ENCODE measurements at regions not wholly inside any gene's neighbourhood (a gene's known extent, or its start where the extent isn't known, plus 50 kb on each side); places are given as distances from the start of the nearest gene placed in this dataset.
"Not testable (repeated sequence)": the region's sequence is repeated elsewhere in the genome, so short reads cannot be mapped to it uniquely, and the experiment has no call there.

DNA sequence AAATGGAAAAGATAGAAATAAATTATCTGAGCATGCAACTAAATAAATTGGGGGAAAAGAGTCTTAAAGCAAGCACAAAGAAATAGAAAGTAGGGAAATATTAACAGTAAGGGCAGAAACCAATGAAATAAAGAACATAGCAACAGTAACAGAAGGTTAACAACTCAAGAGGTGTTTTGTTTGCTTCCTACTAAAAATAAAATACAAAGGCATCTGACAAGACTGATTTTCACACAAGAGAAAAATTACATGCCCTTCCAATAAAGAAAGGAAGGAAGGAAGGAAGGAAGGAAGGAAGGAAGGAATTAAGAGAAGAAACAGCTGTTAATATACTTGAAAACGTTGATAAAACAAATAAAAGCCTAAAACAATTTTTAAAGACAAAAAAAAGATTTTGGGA lies 240.2 kb downstream of the SEC16B start:
- DNase-seq (ENCODE audit: low read depth, low spot score): no peak

- no peak for DNase-seq (ENCODE audit: low read depth, low spot score)
These were observed 246.3 kb downstream of the SEC16B start for GRCh38 chr1:177723533-177723932.

DNA sequence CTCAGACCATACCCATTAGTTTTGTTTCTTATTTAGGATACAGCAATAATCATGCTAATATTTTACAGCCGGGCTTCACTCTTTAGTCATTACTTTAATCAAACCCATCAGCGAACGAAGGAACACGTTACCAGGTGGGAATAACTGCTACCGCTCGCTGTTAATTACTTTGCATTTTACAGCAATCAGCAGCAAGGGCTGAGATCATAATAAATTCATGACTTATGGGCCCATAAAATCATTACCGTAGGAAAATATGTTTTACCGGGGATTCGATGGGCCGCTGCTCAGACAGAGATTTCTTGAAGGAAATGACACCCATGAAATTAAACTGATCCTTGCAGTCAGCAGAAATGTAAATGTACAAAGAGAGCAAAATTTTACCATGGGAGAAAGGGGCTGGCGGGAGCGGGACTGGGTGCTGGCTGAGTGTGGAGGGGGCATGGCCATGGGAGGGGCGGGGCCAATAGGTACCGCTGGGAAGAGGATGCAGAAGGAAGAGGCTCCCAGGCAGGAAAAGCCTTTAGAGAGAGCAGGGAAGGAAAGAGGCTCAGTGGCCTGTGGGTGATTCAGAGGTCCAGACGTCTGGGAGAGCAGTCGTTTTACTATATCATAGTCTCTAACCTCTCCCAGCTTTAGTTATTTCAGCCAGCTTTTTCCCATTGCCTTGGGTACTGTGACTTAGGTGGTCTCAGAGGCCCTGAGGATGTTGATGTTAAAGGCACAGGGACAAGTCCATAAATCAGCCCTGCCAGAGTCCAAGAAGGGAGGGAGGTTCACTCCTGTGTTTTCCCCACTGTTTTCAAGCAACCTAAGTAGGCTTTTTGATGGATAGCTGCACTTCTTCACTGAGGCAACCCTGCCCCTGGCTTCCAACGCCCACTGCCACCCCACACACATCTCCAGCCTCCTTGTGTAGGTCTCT lies 258.9 kb downstream of the SEC16B start:
- DNase-seq (ENCODE audit: low read depth, low spot score): no peak

DNA sequence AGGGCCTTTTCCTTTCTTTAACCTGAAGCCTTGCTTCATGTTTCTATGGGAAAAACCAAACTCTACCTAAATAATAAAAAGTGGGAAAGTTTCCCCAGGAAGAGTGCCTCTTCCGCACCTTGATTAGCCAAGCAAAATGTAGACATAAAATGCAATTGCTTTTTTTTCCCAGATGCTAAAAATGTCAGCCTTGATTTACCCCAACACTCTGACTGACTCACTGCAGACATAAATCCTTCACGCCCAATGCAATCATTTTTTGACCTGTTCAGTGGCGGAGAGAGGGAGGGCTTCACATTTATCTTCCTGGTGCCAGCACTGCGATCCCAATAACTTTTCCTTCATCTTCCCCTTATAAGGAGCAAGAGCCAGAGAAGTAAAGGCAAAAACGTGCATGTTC lies 261.5 kb downstream of the SEC16B start:
- no peak for DNase-seq (ENCODE audit: low read depth, low spot score)

GRCh38 chr1:177706977-177707376 lies 262.9 kb downstream of the SEC16B start:
- DNase-seq (ENCODE audit: low read depth, low spot score): no peak

- no peak for DNase-seq (ENCODE audit: low read depth, low spot score)
These were observed 264.0 kb downstream of the SEC16B start for GRCh38 chr1:177705839-177706238.

DNA sequence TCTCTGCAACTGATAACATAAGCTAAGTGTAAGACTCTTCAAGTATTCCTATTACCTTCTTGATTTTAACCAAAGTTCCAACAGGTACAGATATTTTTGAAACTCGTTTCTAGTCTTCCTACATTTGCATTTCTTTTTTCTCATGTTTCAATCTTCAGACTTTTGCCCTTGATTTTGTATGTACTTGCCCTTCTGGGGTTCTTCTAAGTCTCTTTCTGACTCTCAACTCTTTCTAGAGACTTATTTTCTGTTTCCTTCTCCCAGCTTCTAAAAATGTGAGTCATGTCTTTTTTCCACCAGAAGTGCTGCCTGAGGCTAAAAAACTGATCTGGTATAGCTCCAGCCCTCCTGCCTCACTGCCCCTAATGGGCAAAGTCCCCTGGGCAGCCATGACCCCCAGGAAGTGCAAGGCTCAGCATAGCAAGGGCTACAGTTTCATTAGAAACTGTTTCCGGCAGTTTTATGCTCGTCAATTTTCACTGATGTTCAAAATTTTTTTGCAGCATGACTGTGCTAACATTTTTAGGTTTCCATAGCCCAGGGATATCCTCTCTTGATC lies 265.9 kb downstream of the SEC16B start:
- peak; percentile 2 for DNase-seq (ENCODE audit: low read depth, low spot score)

DNA sequence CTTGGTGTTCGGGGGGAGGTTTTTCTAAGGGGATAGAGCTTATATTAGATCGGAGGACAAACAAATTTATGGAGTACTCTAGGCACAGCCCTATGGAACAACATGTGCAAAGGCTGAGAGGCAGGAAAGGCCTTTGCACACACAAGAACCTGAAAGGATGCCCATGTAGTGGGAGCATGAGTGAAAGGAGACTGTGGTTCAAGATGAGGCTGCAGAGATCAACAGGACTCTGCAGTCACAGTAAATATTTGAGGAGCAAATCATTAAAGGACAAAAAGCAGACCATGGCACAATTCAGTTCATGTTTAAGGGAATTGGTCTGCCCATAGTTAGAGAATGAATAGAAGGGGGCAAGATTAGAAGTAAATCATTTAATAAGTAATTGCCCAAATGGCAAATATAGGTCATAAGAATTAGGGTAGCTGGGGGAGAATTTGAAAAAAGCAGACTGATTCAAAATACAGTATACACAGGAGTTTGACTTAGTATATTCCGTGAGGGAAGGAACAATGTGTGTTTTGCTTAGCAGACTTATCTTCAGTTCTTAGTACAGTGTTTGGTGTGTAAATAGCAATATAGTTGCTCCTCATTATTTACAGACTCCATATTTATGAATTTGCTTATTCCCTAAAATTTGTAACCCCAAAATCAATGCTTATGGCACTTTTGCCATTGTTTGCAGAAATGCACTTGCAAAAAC lies 268.1 kb downstream of the SEC16B start:
- no peak for DNase-seq (ENCODE audit: low read depth, low spot score)

GRCh38 chr1:177700856-177701255 lies 269.0 kb downstream of the SEC16B start:
- DNase-seq (ENCODE audit: low read depth, low spot score): no peak

GRCh38 chr1:177690996-177691395 lies 278.9 kb downstream of the SEC16B start:
- no peak for DNase-seq (ENCODE audit: low read depth, low spot score)

GRCh38 chr1:177687544-177687943 lies 282.3 kb downstream of the SEC16B start:
- DNase-seq (ENCODE audit: low read depth, low spot score): no peak

- DNase-seq (ENCODE audit: low read depth, low spot score): no peak
These were observed 282.9 kb downstream of the SEC16B start for GRCh38 chr1:177686933-177687332.

DNA sequence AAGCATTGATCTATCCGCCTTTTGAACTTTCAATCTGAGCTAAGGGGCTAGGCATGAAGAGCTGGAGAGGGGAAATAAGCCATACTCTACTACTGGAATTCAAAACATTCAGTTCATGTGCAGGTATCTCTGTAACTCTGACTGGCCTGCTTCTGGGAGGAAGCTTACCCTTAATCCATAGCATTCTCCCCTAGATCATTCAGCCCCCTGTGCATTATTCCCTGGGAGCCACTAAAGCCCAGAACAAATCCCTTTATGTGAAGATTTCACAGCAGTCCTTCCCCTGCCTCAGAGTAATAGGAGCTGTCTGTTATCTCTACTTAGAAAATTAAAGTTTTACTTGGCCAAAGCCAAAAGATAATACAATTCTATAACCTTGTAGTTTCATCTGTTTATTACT lies 300.7 kb downstream of the SEC16B start:
- no peak for DNase-seq (ENCODE audit: low read depth, low spot score)

GRCh38 chr1:177665935-177666334 lies 303.9 kb downstream of the SEC16B start:
- DNase-seq (ENCODE audit: low read depth, low spot score): no peak

- DNase-seq (ENCODE audit: low read depth, low spot score): not testable (repeated sequence)
These were observed 305.1 kb downstream of the SEC16B start for GRCh38 chr1:177664742-177665141.

DNA sequence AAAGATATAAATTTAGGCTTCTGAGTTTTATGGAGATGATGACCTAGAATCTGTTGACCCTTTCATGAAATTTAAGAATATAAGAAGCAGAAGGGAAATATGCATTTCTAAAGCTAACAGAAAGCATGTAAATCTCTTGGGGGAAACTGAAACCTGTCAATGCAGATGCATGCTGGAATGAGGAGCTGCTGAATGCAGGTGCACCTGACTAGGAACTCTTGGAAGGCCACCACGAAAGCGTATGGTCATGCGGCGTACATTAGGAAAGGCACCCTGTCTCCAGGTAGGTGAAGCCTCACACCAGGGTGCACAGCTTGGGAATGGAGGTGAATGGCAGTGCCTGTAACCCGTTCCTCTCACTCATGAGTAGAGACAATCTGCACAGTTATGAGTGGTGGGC lies 309.7 kb downstream of the SEC16B start:
- no peak for DNase-seq (ENCODE audit: low read depth, low spot score)

- no peak for DNase-seq (ENCODE audit: low read depth, low spot score)
These were observed 310.6 kb downstream of the SEC16B start for GRCh38 chr1:177659281-177659680.

- no peak for DNase-seq (ENCODE audit: low read depth, low spot score)
These were observed 313.3 kb downstream of the SEC16B start for GRCh38 chr1:177656598-177656997.

- DNase-seq (ENCODE audit: low read depth, low spot score): no peak
These were observed 318.9 kb downstream of the SEC16B start for GRCh38 chr1:177650947-177651346.

DNA sequence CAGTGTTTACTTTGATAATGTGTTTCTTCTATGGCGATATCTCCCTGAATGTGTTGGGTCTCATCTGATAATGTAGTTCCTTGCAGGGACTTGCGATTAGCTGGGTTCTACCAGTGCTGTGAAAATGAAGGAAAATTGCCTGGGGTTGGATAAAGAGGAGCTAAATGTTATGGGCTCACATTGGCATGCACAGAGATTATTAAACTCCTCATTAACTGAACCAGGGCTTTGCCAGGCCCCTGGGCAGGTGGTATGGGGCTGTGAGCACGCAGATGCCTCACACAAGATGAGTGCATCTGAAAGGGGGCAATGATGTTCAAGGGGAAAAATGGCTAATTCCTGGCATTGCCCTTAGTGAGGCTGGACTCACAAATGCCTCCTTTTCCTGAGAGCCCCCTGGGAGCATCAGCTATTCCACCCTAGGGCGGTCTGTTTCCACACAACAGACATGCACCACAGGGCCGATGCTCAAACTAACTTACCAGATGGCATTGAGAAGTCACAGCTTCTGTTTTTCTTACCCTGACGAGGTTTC lies 321.1 kb downstream of the SEC16B start:
- no peak for DNase-seq (ENCODE audit: low read depth, low spot score)

DNA sequence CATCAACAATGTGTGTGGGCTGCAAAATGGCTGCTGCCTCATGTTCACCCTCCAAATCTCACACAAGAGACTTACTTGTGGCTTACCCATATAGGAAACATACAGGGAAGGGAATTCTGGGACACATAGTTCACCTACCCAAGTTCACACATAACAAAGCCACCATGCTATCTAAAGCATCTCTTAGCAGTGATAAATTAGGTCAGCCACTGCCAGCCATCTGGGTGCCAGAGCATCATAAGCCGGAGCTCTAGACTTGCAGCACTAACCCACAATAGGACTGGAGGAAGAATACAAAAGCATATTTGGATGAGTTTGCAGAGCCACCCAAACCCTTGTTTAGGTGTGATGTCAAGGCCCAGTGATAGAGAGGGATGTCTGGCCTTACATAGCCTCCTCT lies 321.7 kb downstream of the SEC16B start:
- no peak for DNase-seq (ENCODE audit: low read depth, low spot score)

All from ELF-1 (cell line).